GM21825 (cell line): ENCODE measurements at regions not wholly inside any gene's neighbourhood (a gene's known extent, or its start where the extent isn't known, plus 50 kb on each side); places are given as distances from the start of the nearest gene placed in this dataset.
"Not testable (repeated sequence)": the region's sequence is repeated elsewhere in the genome, so short reads cannot be mapped to it uniquely, and the experiment has no call there.

Experiments
- ATAC-seq: cut with Tn5 transposase; IDR thresholded peaks from one replicate; pipeline ENCODE4 v1.9.1; 2021; ENCODE audit warnings: mild to moderate bottlenecking, moderate library complexity; ENCODE audit not compliant: unreplicated experiment

GRCh38 chr10:130696870-130697269, 560.7 kb downstream of the GLRX3 start:
- ATAC-seq: no peak

GRCh38 chr10:130707389-130707979, 571.3 kb downstream of the GLRX3 start:
- no peak for ATAC-seq

GRCh38 chr10:130708465-130709070, 572.4 kb downstream of the GLRX3 start:
- no peak for ATAC-seq

- no peak for ATAC-seq
Observed at GRCh38 chr10:130709415-130709814, 573.2 kb downstream of the GLRX3 start.

- ATAC-seq: no peak
Observed at GRCh38 chr10:130711072-130711471, 574.9 kb downstream of the GLRX3 start.

- ATAC-seq: no peak
Observed at GRCh38 chr10:130713135-130713534, 576.9 kb downstream of the GLRX3 start.

GRCh38 chr10:130713731-130714130, 577.5 kb downstream of the GLRX3 start:
- ATAC-seq: no peak

GRCh38 chr10:130714742-130715467, 578.7 kb downstream of the GLRX3 start:
- ATAC-seq: no peak

- no peak for ATAC-seq
Observed at GRCh38 chr10:130715686-130716670, 579.8 kb downstream of the GLRX3 start.

- ATAC-seq: no peak
Observed at GRCh38 chr10:130717083-130717482, 580.9 kb downstream of the GLRX3 start.

- not testable (repeated sequence) for ATAC-seq
Observed at GRCh38 chr10:130718744-130719447, 582.7 kb downstream of the GLRX3 start.

- no peak for ATAC-seq
Observed at GRCh38 chr10:130719448-130719752, 583.2 kb downstream of the GLRX3 start.

GRCh38 chr10:130720235-130720634, 584.0 kb downstream of the GLRX3 start:
- no peak for ATAC-seq

GRCh38 chr10:130721971-130722370, 585.8 kb downstream of the GLRX3 start:
- no peak for ATAC-seq

GRCh38 chr10:130723704-130724103, 587.5 kb downstream of the GLRX3 start:
- ATAC-seq: no peak

GRCh38 chr10:130725474-130725970, 586.0 kb downstream of the TCERG1L start:
- ATAC-seq: no peak

- no peak for ATAC-seq
Observed at GRCh38 chr10:130726996-130727725, 584.4 kb downstream of the TCERG1L start.

GRCh38 chr10:130727766-130728490, 583.6 kb downstream of the TCERG1L start:
- no peak for ATAC-seq
